BE2C (cell line): ENCODE measurements at regions not wholly inside any gene's neighbourhood (a gene's known extent, or its start where the extent isn't known, plus 50 kb on each side); places are given as distances from the start of the nearest gene placed in this dataset.

ENCODE experiments used
- DNase-seq: peaks from one replicate; pipeline ENCODE4 v3.0.0-alpha.2; 2020
- H3K27me3 ChIP-seq: fragments of 250-450 bp; sonication (Bioruptor Pico); 2 replicates; pipeline ENCODE4 v1.5.1; 2020; ENCODE audit warnings: mild to moderate bottlenecking
- H3K36me3 ChIP-seq: fragments of 250-450 bp; sonication (Bioruptor Pico); 2 replicates; pipeline ENCODE4 v1.5.1; 2020; ENCODE audit warnings: mild to moderate bottlenecking
- H3K4me1 ChIP-seq: fragments of 250-450 bp; sonication (Bioruptor Pico); 2 replicates; pipeline ENCODE4 v1.5.1; 2020
- H3K4me3 ChIP-seq: 2 replicates; pipeline ENCODE4 v1.5.1; 2011; ENCODE audit warnings: low read depth, low read length
- H3K9me3 ChIP-seq: fragments of 250-450 bp; sonication (Bioruptor Pico); 2 replicates; pipeline ENCODE4 v1.5.1; 2020
- TF ChIP-seq, protein P1 (sequence below): IDR thresholded peaks from 2 replicates; pipeline ENCODE4 v1.5.1; 2012; ENCODE audit warnings: mild to moderate bottlenecking, low read depth, low read length

DNA sequence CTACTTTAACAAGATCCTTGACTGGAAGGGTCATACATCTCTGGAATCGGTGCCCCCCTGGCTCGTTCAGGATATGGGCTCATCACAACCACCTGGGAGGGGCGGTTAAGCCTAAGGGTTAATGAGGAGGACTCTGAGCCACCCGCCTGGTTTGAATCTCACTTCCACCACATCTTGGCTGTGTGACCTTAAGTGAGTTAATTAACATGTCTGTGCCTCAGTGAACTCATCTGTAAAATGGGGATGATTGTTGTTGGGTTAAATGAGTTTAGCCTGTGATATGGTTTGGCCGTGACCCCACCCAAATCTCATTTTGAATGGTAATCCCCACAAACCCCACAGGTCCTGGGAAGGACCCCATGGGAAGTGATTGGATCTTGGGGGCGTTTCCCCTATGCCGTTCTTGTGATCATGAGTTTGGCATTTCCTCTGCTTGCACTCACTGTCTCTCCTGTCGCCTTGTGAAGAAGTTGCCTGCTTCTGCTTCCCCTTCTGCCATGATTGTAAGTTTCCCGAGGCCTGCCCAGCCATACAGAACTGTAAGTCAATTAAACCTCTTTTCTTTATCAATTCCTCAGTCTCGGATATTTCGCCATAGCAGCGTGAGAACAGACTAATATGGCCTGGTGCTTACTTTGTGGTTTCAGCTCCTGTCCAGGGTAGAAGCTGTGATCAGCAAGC is 214.0 kb upstream of the CIBAR2 start:
- DNase-seq, result no peak
- peaks cover 24% of the 10 kb centered on the region for H3K4me1 ChIP-seq
- no peak overlapping the region for H3K4me3 ChIP-seq
- no peaks in the 10 kb centered on the region for H3K9me3 ChIP-seq
- H3K36me3 ChIP-seq, result no peaks in the 10 kb centered on the region
- TF ChIP-seq, protein P1, sequence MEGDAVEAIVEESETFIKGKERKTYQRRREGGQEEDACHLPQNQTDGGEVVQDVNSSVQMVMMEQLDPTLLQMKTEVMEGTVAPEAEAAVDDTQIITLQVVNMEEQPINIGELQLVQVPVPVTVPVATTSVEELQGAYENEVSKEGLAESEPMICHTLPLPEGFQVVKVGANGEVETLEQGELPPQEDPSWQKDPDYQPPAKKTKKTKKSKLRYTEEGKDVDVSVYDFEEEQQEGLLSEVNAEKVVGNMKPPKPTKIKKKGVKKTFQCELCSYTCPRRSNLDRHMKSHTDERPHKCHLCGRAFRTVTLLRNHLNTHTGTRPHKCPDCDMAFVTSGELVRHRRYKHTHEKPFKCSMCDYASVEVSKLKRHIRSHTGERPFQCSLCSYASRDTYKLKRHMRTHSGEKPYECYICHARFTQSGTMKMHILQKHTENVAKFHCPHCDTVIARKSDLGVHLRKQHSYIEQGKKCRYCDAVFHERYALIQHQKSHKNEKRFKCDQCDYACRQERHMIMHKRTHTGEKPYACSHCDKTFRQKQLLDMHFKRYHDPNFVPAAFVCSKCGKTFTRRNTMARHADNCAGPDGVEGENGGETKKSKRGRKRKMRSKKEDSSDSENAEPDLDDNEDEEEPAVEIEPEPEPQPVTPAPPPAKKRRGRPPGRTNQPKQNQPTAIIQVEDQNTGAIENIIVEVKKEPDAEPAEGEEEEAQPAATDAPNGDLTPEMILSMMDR, result no peak
- H3K27me3 ChIP-seq, result no peaks in the 10 kb centered on the region

DNA sequence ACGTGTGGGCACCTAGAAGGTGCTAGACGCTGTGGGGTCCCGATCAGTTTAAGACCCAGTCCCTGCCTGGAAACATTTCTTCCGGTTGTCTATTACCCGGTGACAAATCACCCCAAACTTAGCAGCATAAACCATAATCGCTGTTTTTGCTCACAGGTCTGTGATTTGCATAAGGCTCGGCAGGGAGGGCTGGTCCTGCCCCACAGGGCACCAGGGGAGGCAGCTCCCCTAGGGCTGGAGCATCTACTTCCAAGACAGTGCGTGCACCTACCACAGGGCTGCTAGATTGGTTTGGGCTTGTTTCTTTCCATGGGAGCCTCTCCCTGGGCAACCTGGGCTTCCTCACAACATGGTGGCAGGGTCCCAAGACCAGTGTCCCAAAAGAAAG is 214.5 kb upstream of the CIBAR2 start:
- Histone ChIP-seq H3K27me3 (no peaks in the 10 kb centered on the region), H3K9me3 (no peaks in the 10 kb centered on the region), H3K4me3 (no peak overlapping the region), H3K4me1 (peaks cover 22% of the 10 kb centered on the region), H3K36me3 (no peaks in the 10 kb centered on the region)
- DNase-seq, result no peak
- TF ChIP-seq, protein P1, result no peak

DNA sequence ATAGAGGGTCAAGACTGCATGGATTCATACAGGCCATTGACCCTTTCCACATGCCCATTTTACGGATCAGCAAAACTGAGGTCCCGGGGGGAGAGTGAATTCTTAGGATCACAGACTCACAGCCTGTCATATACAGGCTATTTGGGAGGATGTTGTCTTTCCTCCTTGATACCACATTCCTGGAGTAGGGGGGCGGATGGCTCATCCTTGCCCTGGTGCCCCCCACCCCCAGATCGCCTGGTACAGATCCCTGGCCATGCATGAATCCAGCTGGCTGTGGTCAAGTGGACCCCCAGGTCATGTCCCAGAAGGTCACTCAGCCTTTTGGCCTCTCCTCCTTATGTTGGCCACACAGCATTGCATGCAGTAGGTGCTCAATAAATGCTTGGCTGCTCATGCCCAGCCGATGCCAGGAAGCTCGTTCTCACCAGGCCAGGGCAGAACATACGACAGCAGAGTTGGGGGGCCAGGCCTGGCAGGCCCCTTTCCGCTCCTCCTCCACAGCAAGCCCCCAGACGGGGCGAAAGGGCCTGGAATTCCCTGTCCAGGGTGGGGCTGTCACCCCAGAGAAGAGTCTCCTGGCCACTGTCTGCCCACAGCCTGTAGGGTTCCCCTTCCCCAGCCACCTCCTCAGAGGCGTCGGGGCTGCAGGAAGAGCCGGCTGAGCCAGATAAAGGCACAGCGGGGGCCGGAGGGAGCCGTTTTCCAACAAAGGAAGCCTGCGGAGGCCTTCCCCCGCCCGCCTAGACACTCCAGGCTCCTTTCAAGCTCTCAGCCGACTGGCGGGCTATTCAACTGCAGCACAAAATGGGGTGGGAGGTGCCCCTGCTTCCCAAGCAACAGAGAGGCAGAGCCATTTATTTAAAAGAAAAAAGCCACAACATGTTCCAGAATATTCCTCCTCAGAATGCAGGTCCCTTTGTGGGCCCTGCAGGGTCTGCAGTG is 215.7 kb upstream of the CIBAR2 start:
- TF ChIP-seq, protein P1, result no peak
- H3K27me3 ChIP-seq, result no peaks in the 10 kb centered on the region
- H3K4me3 ChIP-seq, result no peak overlapping the region
- DNase-seq, result peak; percentile 52
- H3K36me3 ChIP-seq, result no peaks in the 10 kb centered on the region
- peaks cover 16% of the 10 kb centered on the region for H3K4me1 ChIP-seq
- H3K9me3 ChIP-seq, result no peaks in the 10 kb centered on the region

DNA sequence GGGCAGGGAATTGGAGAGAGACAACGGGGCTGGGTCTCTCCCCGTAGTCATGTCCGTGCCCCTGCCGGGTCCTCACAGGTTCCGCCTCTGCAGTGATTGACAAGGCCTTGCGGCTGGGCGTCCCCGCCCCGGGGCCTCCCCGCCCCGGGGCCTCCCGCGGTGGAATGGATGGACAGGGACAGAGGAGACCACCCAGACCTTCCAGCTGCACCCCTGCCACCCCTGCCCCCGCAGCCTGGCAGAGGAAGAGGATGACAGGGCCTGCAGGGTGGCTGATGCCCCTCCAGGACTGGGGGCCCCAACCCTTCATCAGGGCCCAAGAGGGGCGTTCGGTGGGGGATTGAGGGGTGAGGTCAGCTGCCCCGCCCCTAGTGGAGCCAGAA is 216.4 kb upstream of the CIBAR2 start:
- H3K36me3 ChIP-seq, result no peaks in the 10 kb centered on the region
- no peaks in the 10 kb centered on the region for H3K27me3 ChIP-seq
- peak; percentile 41 for DNase-seq
- H3K4me1 ChIP-seq, result peaks cover 16% of the 10 kb centered on the region
- H3K4me3 ChIP-seq, result no peak overlapping the region
- H3K9me3 ChIP-seq, result no peaks in the 10 kb centered on the region
- TF ChIP-seq, protein P1, result no peak

DNA sequence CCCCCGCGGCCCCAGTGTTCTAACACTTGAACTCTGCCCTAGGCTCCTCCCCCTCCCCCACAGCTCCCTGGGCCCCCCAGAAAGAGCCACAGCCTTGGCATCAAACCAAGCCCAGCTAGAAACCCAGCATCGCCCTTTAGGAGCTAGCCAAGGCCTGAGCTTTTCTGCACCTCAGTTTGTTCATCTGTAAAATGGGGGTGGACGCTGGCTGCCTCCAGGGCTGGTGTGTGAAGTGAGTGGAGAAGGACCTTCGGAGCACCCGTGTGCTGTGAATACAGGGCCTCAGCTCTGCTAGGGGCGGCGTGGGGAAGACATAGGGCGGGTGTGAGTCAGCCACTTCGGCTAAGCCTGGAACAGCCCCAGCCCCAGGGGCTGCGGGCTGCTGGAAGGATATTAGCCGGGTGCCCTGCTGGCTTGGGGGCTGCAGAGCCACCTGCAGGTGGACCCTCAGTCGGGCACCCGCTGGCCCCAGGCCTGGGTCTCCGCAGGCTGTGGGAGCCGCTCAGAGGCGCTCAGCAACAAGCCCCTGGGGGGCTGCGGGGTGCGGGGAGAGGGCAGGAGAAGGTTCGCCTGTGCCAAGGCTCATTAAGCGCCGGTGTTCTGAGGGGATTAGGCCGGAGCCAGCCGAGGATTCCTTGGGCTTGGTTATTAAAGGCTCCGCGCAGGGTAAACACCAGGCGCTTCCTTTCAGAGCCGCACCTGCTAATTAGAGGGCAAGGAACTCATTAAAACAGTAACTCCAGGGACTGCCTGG is 217.0 kb upstream of the CIBAR2 start:
- peak; percentile 59 for DNase-seq
- H3K27me3 ChIP-seq, result no peaks in the 10 kb centered on the region
- H3K4me1 ChIP-seq, result peaks cover 16% of the 10 kb centered on the region
- no peak overlapping the region for H3K4me3 ChIP-seq
- TF ChIP-seq, protein P1, result peak; percentile 27
- H3K36me3 ChIP-seq, result no peaks in the 10 kb centered on the region
- H3K9me3 ChIP-seq, result no peaks in the 10 kb centered on the region
